Neuronal stem cell (in vitro differentiated cells): ENCODE measurements at regions not wholly inside any gene's neighbourhood (a gene's known extent, or its start where the extent isn't known, plus 50 kb on each side); places are given as distances from the start of the nearest gene placed in this dataset.

Source experiments
- DNase-seq: peaks from one replicate; pipeline ENCODE4 v3.0.0-alpha.2; 2013; ENCODE audit warnings: low spot score
- H2AFZ ChIP-seq: one replicate; pipeline ENCODE4 v1.6.1; 2013; ENCODE audit warnings: mild to moderate bottlenecking, low read length, inconsistent platforms
- H2AK5ac ChIP-seq: 2 replicates; pipeline ENCODE4 v1.6.1; 2013; ENCODE audit warnings: low read depth, mild to moderate bottlenecking, inconsistent platforms, low read length, moderate library complexity, mixed read lengths
- H2BK120ac ChIP-seq: 2 replicates; pipeline ENCODE4 v1.6.1; 2013; ENCODE audit warnings: low read depth, mild to moderate bottlenecking, inconsistent platforms, low read length, moderate library complexity, mixed read lengths
- H2BK12ac ChIP-seq: one replicate; pipeline ENCODE4 v1.6.1; 2013; ENCODE audit warnings: low read length, inconsistent platforms
- H2BK15ac ChIP-seq: 2 replicates; pipeline ENCODE4 v1.6.1; 2013; ENCODE audit warnings: mild to moderate bottlenecking, low read length, inconsistent platforms, mixed read lengths
- H2BK5ac ChIP-seq: one replicate; pipeline ENCODE4 v1.6.1; 2013; ENCODE audit warnings: inconsistent platforms, mild to moderate bottlenecking, low read length, moderate library complexity
- H3K14ac ChIP-seq: one replicate; pipeline ENCODE4 v1.6.1; 2013; ENCODE audit warnings: low read length, inconsistent platforms
- H3K18ac ChIP-seq: 2 replicates; pipeline ENCODE4 v1.6.1; 2013; ENCODE audit warnings: low read length, inconsistent platforms
- H3K23ac ChIP-seq: 2 replicates; pipeline ENCODE4 v1.6.1; 2013; ENCODE audit warnings: low read depth, mild to moderate bottlenecking, mixed read lengths, low read length, inconsistent platforms; ENCODE audit not compliant: poor library complexity
- H3K27ac ChIP-seq: replicated peaks from 3 replicates; pipeline ENCODE4 v1.5.1; 2013; ENCODE audit warnings: low read length, inconsistent platforms
- H3K27me3 ChIP-seq, 3 experiments: 2 replicates each; pipeline ENCODE4 v1.6.1; 2013; ENCODE audit warnings: low read length in 3 of 3, mild to moderate bottlenecking in 2 of 3, inconsistent platforms in 1 of 3, low read depth in 1 of 3, mixed read lengths in 1 of 3, moderate library complexity in 1 of 3; ENCODE audit not compliant: control insufficient read depth in 3 of 3, insufficient read depth in 3 of 3
- H3K36me3 ChIP-seq, 2 donors: replicated peaks in 1 of 2; 2 replicates each; pipeline ENCODE4 v1.6.1; 2013; ENCODE audit warnings: low read length in 2 of 2; ENCODE audit not compliant: control insufficient read depth in 2 of 2, insufficient read depth in 2 of 2
- H3K4ac ChIP-seq: 2 replicates; pipeline ENCODE4 v1.6.1; 2013; ENCODE audit warnings: inconsistent platforms, mild to moderate bottlenecking, low read length, moderate library complexity
- H3K4me1 ChIP-seq, 2 donors: 1 replicate in 1 of 2; 2 replicates in 1 of 2; pipeline ENCODE4 v1.6.1; 2013; ENCODE audit warnings: low read length in 2 of 2, low read depth in 1 of 2; ENCODE audit not compliant: control insufficient read depth in 2 of 2, insufficient read depth in 1 of 2
- H3K4me2 ChIP-seq: one replicate; pipeline ENCODE4 v1.6.1; 2013; ENCODE audit warnings: mild to moderate bottlenecking, low read length, inconsistent platforms; ENCODE audit not compliant: insufficient read depth, poor library complexity, severe bottlenecking
- H3K4me3 ChIP-seq, 2 donors: 2 replicates each; pipeline ENCODE4 v1.5.1; 2013; ENCODE audit warnings: low read length in 2 of 2, mild to moderate bottlenecking in 2 of 2, inconsistent platforms in 1 of 2, moderate library complexity in 1 of 2
- H3K79me1 ChIP-seq: one replicate; pipeline ENCODE4 v1.6.1; 2013; ENCODE audit warnings: low read depth, mild to moderate bottlenecking, inconsistent platforms, low read length, moderate library complexity
- H3K9ac ChIP-seq: one replicate; pipeline ENCODE4 v1.6.1; 2013; ENCODE audit warnings: mild to moderate bottlenecking, low read depth, low read length, inconsistent platforms; ENCODE audit not compliant: poor library complexity
- H3K9me3 ChIP-seq, 2 donors: replicated peaks in 1 of 2; 2 replicates each; pipeline versions ENCODE3 to v1.6.1; 2013; ENCODE audit warnings: low read length in 2 of 2, mild to moderate bottlenecking in 2 of 2, inconsistent platforms in 1 of 2, low read depth in 1 of 2, mixed read lengths in 1 of 2, moderate library complexity in 1 of 2; ENCODE audit not compliant: control insufficient read depth in 2 of 2, insufficient read depth in 1 of 2
- H4K8ac ChIP-seq: one replicate; pipeline ENCODE4 v1.6.1; 2013; ENCODE audit warnings: low read depth, mild to moderate bottlenecking, inconsistent platforms, low read length, moderate library complexity
- H4K91ac ChIP-seq: one replicate; pipeline ENCODE4 v1.6.1; 2013; ENCODE audit warnings: low read length, low read depth, mild to moderate bottlenecking, inconsistent platforms; ENCODE audit not compliant: poor library complexity
- WGBS, 2 donors: extraction: QIAGEN DNeasy Blood & Tissue Kit; methylation state at CpG; one replicate each; pipeline ENCODE4 v1.1.7; 2013; ENCODE audit warnings: missing lambda C conversion rate in 2 of 2, mixed read lengths in 1 of 2; ENCODE audit not compliant: insufficient read length in 2 of 2, insufficient replicate concordance in 1 of 2; ENCODE audit errors: extremely low coverage in 2 of 2; 5-methylcytosine and 5-hydroxymethylcytosine counted together

- no peak overlapping the region for H2BK15ac ChIP-seq
- H4K8ac ChIP-seq = no peak overlapping the region
- no peak overlapping the region for H2AK5ac ChIP-seq
- WGBS, 2 donors = no CpG with 5 or more reads among the region's 1 CpG
- H3K27me3 ChIP-seq = no peaks in the 10 kb centered on the region
- no peak for DNase-seq
- no peaks in the 10 kb centered on the region for H3K79me1 ChIP-seq
- no peak overlapping the region for H3K4ac ChIP-seq
- no peak overlapping the region for H3K4me2 ChIP-seq
- H3K9ac ChIP-seq = no peak overlapping the region
- no peaks in the 10 kb centered on the region for H3K36me3 ChIP-seq
- H3K14ac ChIP-seq = no peak overlapping the region
- H3K4me1 ChIP-seq = peaks cover 5 to 30% of the 10 kb centered on the region in 2 donors
- no peak overlapping the region for H3K4me3 ChIP-seq
- no peak overlapping the region for H2BK120ac ChIP-seq
- H3K9me3 ChIP-seq = peaks cover 0 to 4% of the 10 kb centered on the region in 2 donors
- H3K23ac ChIP-seq = no peak overlapping the region
- no peak overlapping the region for H3K27ac ChIP-seq
- H4K91ac ChIP-seq = no peak overlapping the region
- no peak overlapping the region for H2BK5ac ChIP-seq
- H2BK12ac ChIP-seq = no peak overlapping the region
- peak overlapping the region; percentile 75 for H2AFZ ChIP-seq
- no peak overlapping the region for H3K18ac ChIP-seq
Measured at GRCh38 chr16:74101379-74102137, 195.1 kb upstream of the PSMD7 start.

- H3K18ac ChIP-seq = no peak overlapping the region
- no peak overlapping the region for H3K4me3 ChIP-seq
- H3K27ac ChIP-seq = no peak overlapping the region
Measured at GRCh38 chr16:74100395-74101326, 196.0 kb upstream of the PSMD7 start.

GRCh38 chr16:74099530-74099929 is 197.1 kb upstream of the PSMD7 start:
- H3K36me3 ChIP-seq = no peaks in the 10 kb centered on the region
- no peak overlapping the region for H3K18ac ChIP-seq
- H2BK12ac ChIP-seq = no peak overlapping the region
- H3K14ac ChIP-seq = no peak overlapping the region
- no peak overlapping the region for H3K27ac ChIP-seq
- H3K23ac ChIP-seq = no peak overlapping the region
- WGBS, 2 donors = no CpG with 5 or more reads among the region's 8 CpGs
- no peak overlapping the region for H2AK5ac ChIP-seq
- no peaks in the 10 kb centered on the region for H3K27me3 ChIP-seq
- no peak overlapping the region for H3K4ac ChIP-seq
- H3K9ac ChIP-seq = no peak overlapping the region
- H3K4me3 ChIP-seq = no peak overlapping the region
- H2BK5ac ChIP-seq = no peak overlapping the region
- peaks cover 5 to 30% of the 10 kb centered on the region in 2 donors for H3K4me1 ChIP-seq
- peaks cover 0 to 4% of the 10 kb centered on the region in 2 donors for H3K9me3 ChIP-seq
- H2BK15ac ChIP-seq = no peak overlapping the region
- no peak overlapping the region for H4K8ac ChIP-seq
- H3K79me1 ChIP-seq = no peaks in the 10 kb centered on the region
- peak overlapping the region; percentile 62 for H2AFZ ChIP-seq
- no peak overlapping the region for H2BK120ac ChIP-seq
- DNase-seq = no peak
- H4K91ac ChIP-seq = no peak overlapping the region
- no peak overlapping the region for H3K4me2 ChIP-seq

More at GRCh38 chr16:74100395-74101326, 196.0 kb upstream of the PSMD7 start:
- Histone ChIP-seq H2AFZ (peak overlapping the region; percentile 75), H4K91ac (no peak overlapping the region), H3K9ac (no peak overlapping the region), H3K79me1 (no peaks in the 10 kb centered on the region), H3K36me3 (no peaks in the 10 kb centered on the region), H3K4me1 (peaks cover 5 to 30% of the 10 kb centered on the region in 2 donors), H2BK120ac (no peak overlapping the region), H3K4ac (no peak overlapping the region), H3K4me2 (no peak overlapping the region), H3K23ac (no peak overlapping the region), H2BK15ac (no peak overlapping the region), H2BK12ac (no peak overlapping the region), H2BK5ac (no peak overlapping the region), H3K27me3 (no peaks in the 10 kb centered on the region), H3K9me3 (peaks cover 0 to 4% of the 10 kb centered on the region in 2 donors), H2AK5ac (no peak overlapping the region), H3K14ac (no peak overlapping the region), H4K8ac (no peak overlapping the region)
- no CpG with 5 or more reads among the region's 7 CpGs for WGBS, 2 donors
- no peak for DNase-seq

- no peak overlapping the region for H2BK120ac ChIP-seq
- H2BK12ac ChIP-seq = no peak overlapping the region
- no peak overlapping the region for H3K27ac ChIP-seq
- no CpG with 5 or more reads among the region's 1 CpG for WGBS, 2 donors
- H3K79me1 ChIP-seq = no peaks in the 10 kb centered on the region
- no peak for DNase-seq
- no peak overlapping the region for H4K91ac ChIP-seq
- no peak overlapping the region for H3K9ac ChIP-seq
- no peak overlapping the region for H3K23ac ChIP-seq
- H3K18ac ChIP-seq = no peak overlapping the region
- H2AK5ac ChIP-seq = no peak overlapping the region
- H3K27me3 ChIP-seq = no peaks in the 10 kb centered on the region
- H4K8ac ChIP-seq = no peak overlapping the region
- no peak overlapping the region for H3K4me2 ChIP-seq
- no peak overlapping the region for H2BK5ac ChIP-seq
- peaks cover 4 to 6% of the 10 kb centered on the region in 2 donors for H3K4me1 ChIP-seq
- no peak overlapping the region for H2BK15ac ChIP-seq
- H3K4me3 ChIP-seq = no peak overlapping the region
- no peak overlapping the region for H2AFZ ChIP-seq
- H3K4ac ChIP-seq = no peak overlapping the region
- no peaks in the 10 kb centered on the region for H3K36me3 ChIP-seq
- no peak overlapping the region for H3K14ac ChIP-seq
- H3K9me3 ChIP-seq = no peaks in the 10 kb centered on the region
Measured at GRCh38 chr16:74094962-74095361, 201.7 kb upstream of the PSMD7 start.
